Astrocyte of the cerebellum (primary cell): ENCODE measurements at regions not wholly inside any gene's neighbourhood (a gene's known extent, or its start where the extent isn't known, plus 50 kb on each side); places are given as distances from the start of the nearest gene placed in this dataset.
"Not testable (repeated sequence)": the region's sequence is repeated elsewhere in the genome, so short reads cannot be mapped to it uniquely, and the experiment has no call there.

ENCODE experiments used
- DNase-seq: peaks from one replicate; pipeline ENCODE4 v3.0.0-alpha.2; 2011; ENCODE audit warnings: low read depth
- H3K4me3 ChIP-seq: 2 replicates; pipeline ENCODE4 v1.5.1; 2011; ENCODE audit warnings: mild to moderate bottlenecking, low read depth, low read length, moderate library complexity
- CTCF ChIP-seq: IDR thresholded peaks from 2 replicates; pipeline ENCODE4 v1.5.1; 2012; ENCODE audit warnings: low read length, low read depth, moderate library complexity, mild to moderate bottlenecking; ENCODE audit errors: missing control alignments
- in situ Hi-C: cut with HindIII; loops from 2 replicates; pipeline ENCODE4 v1.10.0; 2017; ENCODE audit warnings: low sequenced_read_pairs

GRCh38 chr3:128546646-128547045 lies 53.6 kb upstream of the GATA2 start:
- in situ Hi-C loops = no loop called here
- TF ChIP-seq CTCF = no peak
- DNase-seq = no peak
- no peak overlapping the region for H3K4me3 ChIP-seq

- H3K4me3 ChIP-seq = no peak overlapping the region
- DNase-seq = no peak
- TF ChIP-seq CTCF = no peak
- in situ Hi-C loops = no loop called here
These were observed 52.2 kb upstream of the GATA2 start for GRCh38 chr3:128545120-128545752.

- H3K4me3 ChIP-seq = no peak overlapping the region
- TF ChIP-seq CTCF = no peak
- DNase-seq = no peak
- in situ Hi-C loops = no loop called here
These were observed 51.2 kb upstream of the GATA2 start for GRCh38 chr3:128544190-128544589.

- DNase-seq, H3K4me3 ChIP-seq, in situ Hi-C loops: not testable (repeated sequence)
These were observed 50.7 kb upstream of the GATA2 start for GRCh38 chr3:128543570-128544174.
